ENCODE measurements at regions not wholly inside any gene's neighbourhood (a gene's known extent, or its start where the extent isn't known, plus 50 kb on each side); places are given as distances from the start of the nearest gene placed in this dataset.
"Not testable (repeated sequence)": the region's sequence is repeated elsewhere in the genome, so short reads cannot be mapped to it uniquely, and the experiment has no call there.

DNA sequence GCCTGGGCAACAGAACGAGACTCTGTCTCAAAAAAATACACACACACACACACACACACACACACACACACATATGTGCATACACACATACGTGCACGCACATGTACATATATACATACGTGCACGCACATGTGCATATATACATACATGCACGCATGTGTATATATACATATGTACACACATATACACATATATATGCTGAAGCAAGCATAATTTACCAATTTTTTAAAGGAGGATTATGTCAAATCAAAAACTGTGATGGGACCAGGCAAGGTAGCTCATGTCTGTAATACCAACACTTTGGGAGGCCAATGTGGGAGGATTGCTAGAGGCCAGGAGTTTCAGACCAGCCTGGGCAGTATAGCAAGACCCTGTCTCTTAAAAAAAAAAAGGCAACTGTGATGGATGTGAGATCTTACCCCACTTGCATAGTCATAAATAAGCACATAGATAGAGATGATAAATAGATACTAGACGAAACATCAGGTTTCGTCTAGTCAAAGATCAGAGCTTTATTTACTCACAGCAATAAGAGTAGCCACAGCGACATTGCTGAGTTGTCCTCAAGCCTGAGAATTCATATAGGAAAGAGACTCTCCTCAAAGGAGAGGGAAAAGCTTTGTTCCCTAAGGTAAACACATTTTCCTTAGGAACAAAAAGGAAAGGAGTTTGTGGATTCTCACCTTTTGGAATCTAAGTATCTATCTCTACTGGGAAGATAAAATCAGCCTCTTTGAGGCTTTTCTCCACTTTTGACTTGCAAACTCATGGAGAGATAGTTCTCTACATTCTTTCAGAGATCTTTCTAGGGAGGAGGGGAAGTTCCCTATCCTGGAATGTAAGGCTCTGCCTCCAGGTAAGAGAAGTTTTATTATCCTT, 74.7 kb upstream of the AMN1 start:
- Histone ChIP-seq H3K27ac (no peak overlapping the region), H3K9me3 (no peaks in the 10 kb centered on the region), H3K36me3 (no peaks in the 10 kb centered on the region), H3K27me3 (no peaks in the 10 kb centered on the region), H3K4me3 (no peak overlapping the region), H3K4me1 (no peaks in the 10 kb centered on the region)
- TF ChIP-seq, protein P1, sequence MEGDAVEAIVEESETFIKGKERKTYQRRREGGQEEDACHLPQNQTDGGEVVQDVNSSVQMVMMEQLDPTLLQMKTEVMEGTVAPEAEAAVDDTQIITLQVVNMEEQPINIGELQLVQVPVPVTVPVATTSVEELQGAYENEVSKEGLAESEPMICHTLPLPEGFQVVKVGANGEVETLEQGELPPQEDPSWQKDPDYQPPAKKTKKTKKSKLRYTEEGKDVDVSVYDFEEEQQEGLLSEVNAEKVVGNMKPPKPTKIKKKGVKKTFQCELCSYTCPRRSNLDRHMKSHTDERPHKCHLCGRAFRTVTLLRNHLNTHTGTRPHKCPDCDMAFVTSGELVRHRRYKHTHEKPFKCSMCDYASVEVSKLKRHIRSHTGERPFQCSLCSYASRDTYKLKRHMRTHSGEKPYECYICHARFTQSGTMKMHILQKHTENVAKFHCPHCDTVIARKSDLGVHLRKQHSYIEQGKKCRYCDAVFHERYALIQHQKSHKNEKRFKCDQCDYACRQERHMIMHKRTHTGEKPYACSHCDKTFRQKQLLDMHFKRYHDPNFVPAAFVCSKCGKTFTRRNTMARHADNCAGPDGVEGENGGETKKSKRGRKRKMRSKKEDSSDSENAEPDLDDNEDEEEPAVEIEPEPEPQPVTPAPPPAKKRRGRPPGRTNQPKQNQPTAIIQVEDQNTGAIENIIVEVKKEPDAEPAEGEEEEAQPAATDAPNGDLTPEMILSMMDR (IDR thresholded peaks at IDR 0.05), result no peak
- DNase-seq (ENCODE audit: low spot score), result no peak

DNA sequence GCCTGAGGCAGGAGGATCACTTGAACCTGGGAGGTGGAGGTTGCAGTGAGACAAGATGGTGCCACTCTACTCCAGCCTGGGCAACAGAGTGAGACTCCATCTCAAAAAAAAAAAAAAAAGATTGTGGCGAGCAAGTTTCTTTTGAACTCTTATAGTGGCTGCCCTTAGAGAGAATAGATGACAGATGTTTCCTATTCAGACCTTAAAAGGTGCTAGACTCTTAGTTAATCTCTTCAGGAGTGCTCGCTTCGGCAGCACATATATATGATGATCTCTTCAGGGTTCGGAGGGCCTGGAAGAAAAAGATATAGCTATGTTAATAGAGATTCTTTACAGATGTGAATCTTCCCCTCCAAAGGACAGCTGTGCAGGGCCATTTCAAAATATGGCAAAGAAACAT, 73.1 kb upstream of the AMN1 start:
- TF ChIP-seq, protein P1 (IDR thresholded peaks at IDR 0.05), result no peak
- DNase-seq (ENCODE audit: low spot score), result peak; percentile 26
- H3K27ac ChIP-seq, result no peak overlapping the region
- H3K27me3 ChIP-seq, result no peaks in the 10 kb centered on the region
- no peaks in the 10 kb centered on the region for H3K4me1 ChIP-seq
- no peak overlapping the region for H3K4me3 ChIP-seq
- no peaks in the 10 kb centered on the region for H3K36me3 ChIP-seq
- no peaks in the 10 kb centered on the region for H3K9me3 ChIP-seq

DNA sequence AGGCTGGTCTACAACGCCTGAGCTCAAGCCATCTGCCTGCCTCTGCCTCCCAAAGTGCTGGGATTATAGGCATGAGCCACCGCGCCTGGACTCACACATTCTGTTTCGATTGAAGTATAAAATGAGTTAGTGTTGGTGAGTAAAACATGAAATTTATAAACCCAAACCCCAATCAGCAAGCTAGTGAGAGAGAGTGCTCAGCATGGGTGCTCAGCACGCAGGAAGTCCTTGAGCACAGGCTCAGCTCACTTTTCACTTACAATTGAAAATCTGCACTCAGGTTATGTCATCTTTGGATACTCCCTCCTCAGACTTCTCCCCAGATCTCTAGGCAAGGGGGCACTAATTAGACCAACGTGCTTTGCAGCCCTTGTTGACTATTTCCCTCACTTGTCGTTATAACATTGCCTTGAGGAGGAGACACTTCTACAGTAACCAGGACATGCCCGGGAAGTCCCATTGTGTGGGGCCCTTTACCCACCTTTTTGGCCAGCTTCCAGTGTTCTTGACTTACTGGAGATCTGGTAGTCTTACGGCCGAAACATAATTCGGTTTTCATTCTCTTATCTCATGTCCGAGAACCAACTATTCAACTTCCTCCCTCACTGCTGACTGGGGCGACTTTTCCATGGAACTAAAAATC, 68.5 kb upstream of the AMN1 start:
- TF ChIP-seq, protein P1 (IDR thresholded peaks at IDR 0.05), result no peak
- H3K36me3 ChIP-seq, result no peaks in the 10 kb centered on the region
- no peaks in the 10 kb centered on the region for H3K9me3 ChIP-seq
- H3K4me3 ChIP-seq, result no peak overlapping the region
- no peak for DNase-seq (ENCODE audit: low spot score)
- no peaks in the 10 kb centered on the region for H3K4me1 ChIP-seq
- H3K27me3 ChIP-seq, result no peaks in the 10 kb centered on the region
- no peak overlapping the region for H3K27ac ChIP-seq

DNA sequence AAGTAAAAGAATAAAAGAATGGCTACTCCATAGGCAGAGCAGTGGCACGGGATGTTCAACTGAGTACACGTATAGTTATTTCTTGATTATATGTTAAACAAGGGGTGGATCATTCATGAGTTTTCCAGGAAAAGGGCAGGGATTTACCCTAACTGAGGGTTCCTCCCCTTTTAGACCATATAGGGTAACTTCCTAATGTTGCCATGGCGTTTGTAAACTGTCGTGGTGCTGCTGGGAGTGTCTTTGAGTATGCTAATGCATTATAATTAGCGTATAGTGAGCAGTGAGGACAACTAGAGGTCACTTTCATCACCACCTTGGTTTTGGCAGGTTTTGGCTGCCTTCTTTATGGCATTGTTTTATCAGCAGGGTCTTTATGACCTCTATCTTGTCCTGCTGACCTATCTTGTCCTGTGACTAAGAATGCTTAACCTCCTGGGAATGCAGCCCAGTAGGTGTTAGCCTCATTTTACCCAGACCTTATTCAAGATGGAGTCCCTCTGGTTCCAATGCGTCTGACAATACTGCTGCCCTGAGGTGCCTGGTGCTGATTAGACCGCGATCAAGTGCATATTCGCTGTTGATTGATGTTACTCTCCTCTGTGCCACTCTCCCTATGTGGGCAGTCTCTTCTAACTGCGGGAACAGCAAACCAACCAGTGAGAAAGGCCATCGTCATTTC, 67.6 kb upstream of the AMN1 start:
- Histone ChIP-seq H3K27ac (no peak overlapping the region), H3K36me3 (no peaks in the 10 kb centered on the region), H3K4me3 (no peak overlapping the region), H3K9me3 (no peaks in the 10 kb centered on the region), H3K4me1 (no peaks in the 10 kb centered on the region), H3K27me3 (no peaks in the 10 kb centered on the region)
- DNase-seq (ENCODE audit: low spot score), result no peak
- TF ChIP-seq, protein P1 (IDR thresholded peaks at IDR 0.05), result no peak

DNA sequence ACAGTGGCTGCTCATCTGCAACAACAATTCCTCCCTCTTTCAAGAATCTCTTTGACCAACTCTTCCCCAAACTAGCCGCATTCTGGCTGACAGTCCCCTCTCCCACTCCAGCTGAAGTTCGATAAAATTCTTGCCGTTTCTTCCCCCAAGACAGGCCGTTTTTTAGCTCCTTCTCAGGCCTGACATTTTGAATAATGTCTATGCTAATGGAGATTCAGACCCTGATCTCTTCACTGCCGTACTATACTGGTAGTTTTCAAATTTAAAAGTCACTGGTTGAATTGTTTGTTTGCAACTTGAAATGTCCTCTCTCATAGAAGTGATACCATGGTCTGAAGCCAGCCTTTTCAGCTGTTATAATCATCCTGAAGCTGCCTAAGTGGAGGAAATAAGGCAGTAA, 65.9 kb upstream of the AMN1 start:
- Histone ChIP-seq H3K27ac (no peak overlapping the region), H3K4me1 (no peaks in the 10 kb centered on the region), H3K9me3 (no peaks in the 10 kb centered on the region), H3K4me3 (no peak overlapping the region), H3K36me3 (no peaks in the 10 kb centered on the region), H3K27me3 (no peaks in the 10 kb centered on the region)
- TF ChIP-seq, protein P1 (IDR thresholded peaks at IDR 0.05), result no peak
- DNase-seq (ENCODE audit: low spot score), result no peak

DNA sequence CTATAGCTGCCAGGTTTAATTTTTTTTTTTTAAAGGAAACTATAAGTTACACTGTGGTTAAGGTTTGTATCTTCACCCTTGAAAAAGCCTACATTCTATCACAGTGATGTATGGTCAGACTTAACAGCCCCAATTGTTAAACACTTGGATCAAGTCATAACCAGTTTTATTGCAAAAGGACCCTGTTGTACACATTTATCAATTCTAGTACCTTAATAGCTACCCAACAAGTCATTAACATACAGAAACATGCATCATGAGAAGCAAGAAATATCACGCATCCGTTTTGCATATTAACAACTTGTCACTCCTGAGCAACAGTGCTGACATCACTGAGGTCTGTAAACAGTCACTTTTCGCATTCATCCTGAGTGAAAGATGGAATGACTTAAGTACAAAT, 62.4 kb upstream of the AMN1 start:
- not testable (repeated sequence) for H3K27me3 ChIP-seq; H3K27ac ChIP-seq; H3K4me3 ChIP-seq; DNase-seq (ENCODE audit: low spot score); H3K9me3 ChIP-seq; H3K36me3 ChIP-seq; H3K4me1 ChIP-seq
